Vagina (tissue), 2 donors: ENCODE measurements at regions not wholly inside any gene's neighbourhood (a gene's known extent, or its start where the extent isn't known, plus 50 kb on each side); places are given as distances from the start of the nearest gene placed in this dataset.

Source experiments
- CTCF ChIP-seq, 3 experiments: fragments of 450-650 bp in 2 of 3; fragments of 200-600 bp in 1 of 3; sonication (generic) in 1 of 3; IDR thresholded peaks; one replicate each; pipeline ENCODE4 v1.5.1; 2017 to 2019; ENCODE audit warnings: antibody characterized with exemption in 3 of 3, mild to moderate bottlenecking in 2 of 3, moderate library complexity in 2 of 3
- POLR2A ChIP-seq, 2 donors: fragments of 450-650 bp; IDR thresholded peaks; one replicate each; pipeline ENCODE4 v1.6.1; 2017; ENCODE audit warnings: antibody characterized with exemption in 2 of 2, mild to moderate bottlenecking in 2 of 2, moderate library complexity in 2 of 2

- TF ChIP-seq CTCF (IDR thresholded peaks at IDR 0.05): no peak
- TF ChIP-seq POLR2A (IDR thresholded peaks at IDR 0.05): no peak
Observed at GRCh38 chr20:57951549-57951948, 241.7 kb upstream of the PMEPA1 start.
